Memory B cell (primary cell): ENCODE measurements at regions not wholly inside any gene's neighbourhood (a gene's known extent, or its start where the extent isn't known, plus 50 kb on each side); places are given as distances from the start of the nearest gene placed in this dataset.
"Not testable (repeated sequence)": the region's sequence is repeated elsewhere in the genome, so short reads cannot be mapped to it uniquely, and the experiment has no call there.

Source experiments
- ATAC-seq: fragments of 150-1000 bp; cut with Tn5 transposase; 2 replicates; pipeline ENCODE4 v1.10.0; 2021; ENCODE audit warnings: low read depth, mild to moderate bottlenecking, moderate library complexity
- DNase-seq, 2 donors: peaks; one replicate each; pipeline ENCODE4 v3.0.0; 2022; ENCODE audit warnings: low spot score in 2 of 2
- H3K27ac Mint-ChIP-seq: one replicate; pipeline ENCODE4 v1.8.0; 2022; ENCODE audit warnings: mild to moderate bottlenecking, moderate library complexity, mixed read lengths
- H3K27me3 Mint-ChIP-seq: one replicate; pipeline ENCODE4 v1.8.0; 2022; ENCODE audit warnings: mixed read lengths
- H3K36me3 Mint-ChIP-seq: one replicate; pipeline ENCODE4 v1.8.0; 2022; ENCODE audit warnings: mild to moderate bottlenecking, mixed read lengths
- H3K4me1 Mint-ChIP-seq: one replicate; pipeline ENCODE4 v1.8.0; 2022; ENCODE audit warnings: mixed read lengths
- H3K4me3 Mint-ChIP-seq: one replicate; pipeline ENCODE4 v1.8.0; 2022; ENCODE audit warnings: mild to moderate bottlenecking, moderate library complexity, mixed read lengths
- H3K9me3 Mint-ChIP-seq: one replicate; pipeline ENCODE4 v1.8.0; 2022; ENCODE audit warnings: mixed read lengths

GRCh38 chr6:155771822-155772221 lies 316.2 kb upstream of the NOX3 start:
- H3K27ac Mint-ChIP-seq, result no peak overlapping the region
- H3K27me3 Mint-ChIP-seq, result peaks cover 3% of the 10 kb centered on the region
- peaks cover 26% of the 10 kb centered on the region for H3K9me3 Mint-ChIP-seq
- no peak for DNase-seq
- peaks cover 3% of the 10 kb centered on the region for H3K36me3 Mint-ChIP-seq
- no peak overlapping the region for H3K4me3 Mint-ChIP-seq
- ATAC-seq, result no peak
- H3K4me1 Mint-ChIP-seq, result no peaks in the 10 kb centered on the region

GRCh38 chr6:155770856-155771255 lies 315.2 kb upstream of the NOX3 start:
- no peak overlapping the region for H3K4me3 Mint-ChIP-seq
- H3K4me1 Mint-ChIP-seq, result no peaks in the 10 kb centered on the region
- H3K27ac Mint-ChIP-seq, result no peak overlapping the region
- peaks cover 3% of the 10 kb centered on the region for H3K36me3 Mint-ChIP-seq
- peaks cover 26% of the 10 kb centered on the region for H3K9me3 Mint-ChIP-seq
- ATAC-seq (no peak), DNase-seq (no peak)
- H3K27me3 Mint-ChIP-seq, result peaks cover 3% of the 10 kb centered on the region

GRCh38 chr6:155770313-155770712 lies 314.7 kb upstream of the NOX3 start:
- peaks cover 3% of the 10 kb centered on the region for H3K36me3 Mint-ChIP-seq
- ATAC-seq, result no peak
- H3K4me3 Mint-ChIP-seq, result no peak overlapping the region
- DNase-seq, result no peak
- peaks cover 26% of the 10 kb centered on the region for H3K9me3 Mint-ChIP-seq
- no peaks in the 10 kb centered on the region for H3K4me1 Mint-ChIP-seq
- H3K27ac Mint-ChIP-seq, result no peak overlapping the region
- peaks cover 2% of the 10 kb centered on the region for H3K27me3 Mint-ChIP-seq

GRCh38 chr6:155765275-155766194 lies 309.9 kb upstream of the NOX3 start:
- no peak overlapping the region for H3K27ac Mint-ChIP-seq
- ATAC-seq (no peak), DNase-seq (no peak)
- H3K27me3 Mint-ChIP-seq, result no peaks in the 10 kb centered on the region
- H3K9me3 Mint-ChIP-seq, result peaks cover 12% of the 10 kb centered on the region
- no peaks in the 10 kb centered on the region for H3K4me1 Mint-ChIP-seq
- H3K4me3 Mint-ChIP-seq, result no peak overlapping the region
- H3K36me3 Mint-ChIP-seq, result no peaks in the 10 kb centered on the region

- Mint-ChIP-seq H3K36me3 (no peaks in the 10 kb centered on the region), H3K4me1 (no peaks in the 10 kb centered on the region), H3K4me3 (no peak overlapping the region), H3K9me3 (peaks cover 6% of the 10 kb centered on the region), H3K27ac (no peak overlapping the region), H3K27me3 (peaks cover 3% of the 10 kb centered on the region)
- ATAC-seq (no peak), DNase-seq (no peak)
These were observed 307.0 kb upstream of the NOX3 start for GRCh38 chr6:155762649-155763048.

GRCh38 chr6:155755452-155755851 lies 299.8 kb upstream of the NOX3 start:
- Mint-ChIP-seq H3K27ac (no peak overlapping the region), H3K9me3 (peaks cover 19% of the 10 kb centered on the region), H3K27me3 (peaks cover 3% of the 10 kb centered on the region), H3K36me3 (peaks cover 6% of the 10 kb centered on the region), H3K4me3 (no peak overlapping the region), H3K4me1 (no peaks in the 10 kb centered on the region)
- DNase-seq (no peak), ATAC-seq (no peak)

GRCh38 chr6:155748778-155749177 lies 293.1 kb upstream of the NOX3 start:
- not testable (repeated sequence) for H3K4me3 Mint-ChIP-seq, H3K27me3 Mint-ChIP-seq, H3K4me1 Mint-ChIP-seq, H3K36me3 Mint-ChIP-seq, H3K27ac Mint-ChIP-seq, DNase-seq, ATAC-seq
- H3K9me3 Mint-ChIP-seq, result peaks cover 14% of the 10 kb centered on the region

GRCh38 chr6:155747491-155747890 lies 291.9 kb upstream of the NOX3 start:
- no peaks in the 10 kb centered on the region for H3K4me1 Mint-ChIP-seq
- peaks cover 10% of the 10 kb centered on the region for H3K9me3 Mint-ChIP-seq
- H3K36me3 Mint-ChIP-seq, result peaks cover 1% of the 10 kb centered on the region
- H3K4me3 Mint-ChIP-seq, result no peak overlapping the region
- no peak overlapping the region for H3K27ac Mint-ChIP-seq
- no peak for DNase-seq
- peaks cover 4% of the 10 kb centered on the region for H3K27me3 Mint-ChIP-seq
- no peak for ATAC-seq

GRCh38 chr6:155740781-155741399 lies 285.3 kb upstream of the NOX3 start:
- H3K4me3 Mint-ChIP-seq, result no peak overlapping the region
- DNase-seq (no peak), ATAC-seq (no peak)
- no peaks in the 10 kb centered on the region for H3K36me3 Mint-ChIP-seq
- no peak overlapping the region for H3K27ac Mint-ChIP-seq
- H3K4me1 Mint-ChIP-seq, result no peaks in the 10 kb centered on the region
- H3K27me3 Mint-ChIP-seq, result peaks cover 3% of the 10 kb centered on the region
- H3K9me3 Mint-ChIP-seq, result peaks cover 3% of the 10 kb centered on the region

GRCh38 chr6:155738602-155739105 lies 283.0 kb upstream of the NOX3 start:
- no peak for DNase-seq
- H3K4me3 Mint-ChIP-seq, result no peak overlapping the region
- no peaks in the 10 kb centered on the region for H3K4me1 Mint-ChIP-seq
- no peak overlapping the region for H3K27ac Mint-ChIP-seq
- H3K36me3 Mint-ChIP-seq, result no peaks in the 10 kb centered on the region
- H3K27me3 Mint-ChIP-seq, result peaks cover 3% of the 10 kb centered on the region
- peaks cover 3% of the 10 kb centered on the region for H3K9me3 Mint-ChIP-seq
- ATAC-seq, result no peak

GRCh38 chr6:155717374-155717773 lies 261.7 kb upstream of the NOX3 start:
- no peaks in the 10 kb centered on the region for H3K36me3 Mint-ChIP-seq
- no peak overlapping the region for H3K27ac Mint-ChIP-seq
- H3K9me3 Mint-ChIP-seq, result no peaks in the 10 kb centered on the region

GRCh38 chr6:155710704-155711103 lies 255.1 kb upstream of the NOX3 start:
- DNase-seq, result no peak
- no peak overlapping the region for H3K27ac Mint-ChIP-seq
- no peaks in the 10 kb centered on the region for H3K36me3 Mint-ChIP-seq
- no peak overlapping the region for H3K4me3 Mint-ChIP-seq
- no peaks in the 10 kb centered on the region for H3K9me3 Mint-ChIP-seq
- no peak for ATAC-seq
- H3K4me1 Mint-ChIP-seq, result no peaks in the 10 kb centered on the region
- H3K27me3 Mint-ChIP-seq, result peaks cover 3% of the 10 kb centered on the region

More at GRCh38 chr6:155717374-155717773, 261.7 kb upstream of the NOX3 start:
- H3K27me3 Mint-ChIP-seq, result no peaks in the 10 kb centered on the region
- H3K4me1 Mint-ChIP-seq, result no peaks in the 10 kb centered on the region
- H3K4me3 Mint-ChIP-seq, result no peak overlapping the region
- no peak for DNase-seq
- no peak for ATAC-seq

GRCh38 chr6:155709262-155709661 lies 253.6 kb upstream of the NOX3 start:
- no peaks in the 10 kb centered on the region for H3K4me1 Mint-ChIP-seq
- DNase-seq (no peak), ATAC-seq (no peak)
- H3K27ac Mint-ChIP-seq, result no peak overlapping the region
- H3K36me3 Mint-ChIP-seq, result no peaks in the 10 kb centered on the region
- H3K27me3 Mint-ChIP-seq, result peaks cover 3% of the 10 kb centered on the region
- H3K4me3 Mint-ChIP-seq, result no peak overlapping the region
- no peaks in the 10 kb centered on the region for H3K9me3 Mint-ChIP-seq

GRCh38 chr6:155708100-155708499 lies 252.5 kb upstream of the NOX3 start:
- Mint-ChIP-seq H3K27ac (no peak overlapping the region), H3K27me3 (peaks cover 5% of the 10 kb centered on the region), H3K9me3 (no peaks in the 10 kb centered on the region), H3K4me1 (no peaks in the 10 kb centered on the region), H3K4me3 (no peak overlapping the region), H3K36me3 (no peaks in the 10 kb centered on the region)
- DNase-seq, result no peak
- ATAC-seq, result no peak
